NK-92 (cell line): ENCODE measurements at regions not wholly inside any gene's neighbourhood (a gene's known extent, or its start where the extent isn't known, plus 50 kb on each side); places are given as distances from the start of the nearest gene placed in this dataset.
"Not testable (repeated sequence)": the region's sequence is repeated elsewhere in the genome, so short reads cannot be mapped to it uniquely, and the experiment has no call there.

Experiments used
- DNase-seq: peaks from one replicate; lab custom pipeline; 2025; ENCODE audit not compliant: unreplicated experiment; lab: John Stamatoyannopoulos, UW

DNA sequence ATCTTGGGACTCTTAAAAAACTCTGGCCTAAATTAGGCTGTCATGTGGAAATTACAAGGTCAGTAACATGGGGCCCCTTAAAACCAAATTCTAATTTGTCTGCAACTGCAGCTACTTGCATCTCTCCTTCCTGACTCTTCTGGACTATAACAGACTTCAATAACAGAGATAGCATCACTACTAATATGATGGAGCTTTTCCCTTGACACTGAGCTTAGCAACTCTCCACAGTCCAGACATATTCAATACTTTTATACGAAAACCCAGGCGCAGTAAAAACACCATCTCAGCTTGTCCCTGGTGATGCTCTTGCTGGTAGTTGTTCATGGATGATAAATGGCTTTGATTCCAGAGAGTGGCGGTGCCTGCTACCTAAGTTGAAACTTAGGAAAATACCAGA is 850.4 kb downstream of the STIM2 start:
- DNase-seq, result no peak

GRCh38 chr4:27714073-27714472 is 853.4 kb downstream of the STIM2 start:
- no peak for DNase-seq

DNA sequence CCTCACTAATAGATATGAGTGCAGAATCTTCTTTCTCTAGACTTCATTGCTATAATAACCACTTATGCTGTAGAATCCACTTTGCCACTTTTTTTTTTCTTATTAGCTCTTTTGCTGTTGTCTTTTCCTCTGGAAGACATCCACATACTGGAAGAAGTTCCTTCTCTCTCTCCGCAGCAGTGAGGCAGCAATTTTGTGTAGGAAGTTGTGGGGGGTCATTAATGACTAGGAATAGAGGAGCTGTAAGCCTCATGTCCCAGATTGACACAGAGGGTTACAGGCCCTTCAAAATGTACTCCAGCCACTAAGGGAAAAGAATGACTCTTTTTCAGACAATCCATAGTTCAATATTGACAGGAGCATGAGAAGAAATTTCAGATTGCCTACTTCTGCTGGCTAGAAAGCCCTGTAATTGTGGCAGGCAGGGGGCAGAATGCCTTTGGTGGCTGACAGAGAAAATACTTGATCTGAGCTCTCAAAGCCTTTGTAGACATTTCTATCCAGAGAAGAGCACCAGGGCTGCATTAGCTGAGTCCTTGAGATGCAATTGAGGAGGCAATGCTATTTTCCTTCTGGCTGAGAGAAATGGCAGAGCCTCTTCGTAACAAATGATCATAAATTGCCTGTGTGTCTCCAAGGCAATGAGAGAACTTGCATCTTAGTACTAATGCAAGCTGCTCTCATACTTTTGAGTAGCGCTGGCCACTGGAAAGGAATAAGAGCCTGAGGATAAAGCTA is 856.2 kb downstream of the STIM2 start:
- no peak for DNase-seq

DNA sequence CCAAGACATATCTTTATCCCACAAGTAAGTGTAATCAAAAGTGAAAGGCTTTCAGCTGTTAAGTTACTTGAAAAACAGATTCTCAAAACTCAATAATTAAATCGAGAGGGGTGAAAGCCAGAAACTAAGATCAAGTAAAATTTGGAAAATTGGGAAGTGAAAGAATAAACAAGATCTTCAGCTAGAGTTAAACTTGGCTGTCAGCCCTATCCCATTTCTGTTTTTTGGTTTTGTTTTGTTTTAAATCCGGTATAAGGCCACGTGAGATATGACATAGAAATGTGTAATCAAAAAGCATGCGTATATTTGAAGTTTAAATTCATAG is 856.8 kb downstream of the STIM2 start:
- no peak for DNase-seq

DNA sequence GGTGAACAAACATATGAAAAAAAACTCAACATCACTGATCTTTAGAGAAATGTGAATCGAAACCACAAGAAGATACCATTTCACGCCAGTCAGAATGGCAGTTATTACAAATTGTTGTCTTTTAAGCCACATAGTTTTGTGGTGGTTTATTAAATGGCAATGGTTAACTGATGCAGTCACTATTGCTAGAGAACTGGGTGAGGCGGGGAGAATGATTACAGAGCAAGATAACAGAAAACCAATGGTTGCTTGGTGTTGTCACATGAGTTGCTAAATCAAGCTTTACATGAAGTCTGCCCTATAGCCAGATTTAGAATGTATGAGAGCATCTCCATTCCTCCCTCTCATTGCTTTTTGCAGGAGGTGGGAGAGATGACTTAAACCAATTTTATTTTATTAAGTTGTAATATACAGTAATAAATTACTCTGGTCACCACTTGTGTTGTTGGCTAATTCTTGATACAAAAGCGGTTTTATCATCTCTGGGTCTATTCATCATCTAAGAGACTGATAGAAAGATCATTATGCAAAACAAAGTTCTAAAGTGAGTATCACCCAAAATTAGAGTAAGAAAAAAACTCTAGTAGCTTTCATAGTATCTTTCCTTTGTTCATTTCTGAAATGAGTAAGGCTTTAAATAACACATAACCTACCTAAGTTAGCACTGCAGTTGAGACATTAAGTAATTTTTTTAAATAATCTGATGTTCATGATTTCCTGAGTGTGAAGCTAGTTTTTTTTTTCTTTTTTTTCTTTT is 859.5 kb downstream of the STIM2 start:
- no peak for DNase-seq

DNA sequence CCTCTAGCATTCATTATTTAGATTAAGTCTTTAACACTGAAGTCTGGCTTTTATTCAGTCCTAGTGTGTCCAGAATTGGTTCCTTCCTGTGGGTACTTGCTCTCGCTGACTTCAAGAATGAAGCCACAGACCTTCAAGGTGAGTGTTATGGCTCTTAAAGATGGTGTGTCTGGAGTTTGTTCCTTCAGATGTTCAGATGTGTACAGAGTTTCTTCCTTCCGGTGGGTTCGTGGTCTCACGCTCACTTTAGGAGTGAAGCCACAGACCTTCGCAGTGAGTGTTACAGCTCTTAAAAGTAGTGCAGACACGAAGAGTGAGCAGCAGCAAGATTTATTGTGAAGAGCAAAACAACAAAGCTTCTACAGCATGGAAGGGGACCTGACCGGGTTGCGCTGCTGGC is 860.6 kb downstream of the STIM2 start:
- no peak for DNase-seq

DNA sequence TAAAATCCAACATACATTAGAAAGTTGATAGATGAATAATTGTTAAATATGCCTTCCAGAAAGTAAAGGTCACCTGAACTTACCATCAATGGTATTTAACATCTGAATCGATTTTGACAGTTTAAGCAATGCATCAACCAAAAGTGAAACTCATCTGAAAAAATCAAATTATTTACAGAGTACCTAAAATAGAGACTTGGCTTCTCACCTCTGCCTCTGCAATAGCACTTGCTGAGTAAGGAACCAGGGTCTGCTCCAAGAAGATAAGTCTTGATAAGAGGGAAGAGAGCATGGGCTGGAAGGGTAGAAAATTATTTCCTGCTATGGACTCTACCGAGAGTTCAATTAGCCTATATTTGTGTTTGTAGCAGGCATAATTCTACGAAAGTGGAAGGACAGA is 868.3 kb downstream of the STIM2 start:
- DNase-seq, result no peak

DNA sequence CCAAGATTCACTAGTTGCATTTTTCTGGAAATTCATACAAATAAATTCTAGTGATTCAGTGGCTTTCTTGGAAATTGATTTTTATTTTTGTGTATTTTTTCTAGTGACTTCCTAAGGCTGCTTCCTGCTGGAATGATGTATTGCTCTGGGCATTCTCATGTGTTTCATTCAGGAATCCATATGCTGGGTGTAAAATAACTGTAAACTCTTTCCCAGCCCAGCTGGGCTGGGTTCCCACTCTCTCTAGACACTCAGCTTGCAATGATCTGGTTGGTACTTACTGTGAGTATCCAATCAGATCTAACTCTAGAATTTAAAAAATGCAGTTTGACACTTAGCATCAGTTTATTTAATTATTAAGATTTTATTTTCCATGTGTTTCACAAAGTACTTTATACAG is 882.2 kb downstream of the STIM2 start:
- no peak for DNase-seq

DNA sequence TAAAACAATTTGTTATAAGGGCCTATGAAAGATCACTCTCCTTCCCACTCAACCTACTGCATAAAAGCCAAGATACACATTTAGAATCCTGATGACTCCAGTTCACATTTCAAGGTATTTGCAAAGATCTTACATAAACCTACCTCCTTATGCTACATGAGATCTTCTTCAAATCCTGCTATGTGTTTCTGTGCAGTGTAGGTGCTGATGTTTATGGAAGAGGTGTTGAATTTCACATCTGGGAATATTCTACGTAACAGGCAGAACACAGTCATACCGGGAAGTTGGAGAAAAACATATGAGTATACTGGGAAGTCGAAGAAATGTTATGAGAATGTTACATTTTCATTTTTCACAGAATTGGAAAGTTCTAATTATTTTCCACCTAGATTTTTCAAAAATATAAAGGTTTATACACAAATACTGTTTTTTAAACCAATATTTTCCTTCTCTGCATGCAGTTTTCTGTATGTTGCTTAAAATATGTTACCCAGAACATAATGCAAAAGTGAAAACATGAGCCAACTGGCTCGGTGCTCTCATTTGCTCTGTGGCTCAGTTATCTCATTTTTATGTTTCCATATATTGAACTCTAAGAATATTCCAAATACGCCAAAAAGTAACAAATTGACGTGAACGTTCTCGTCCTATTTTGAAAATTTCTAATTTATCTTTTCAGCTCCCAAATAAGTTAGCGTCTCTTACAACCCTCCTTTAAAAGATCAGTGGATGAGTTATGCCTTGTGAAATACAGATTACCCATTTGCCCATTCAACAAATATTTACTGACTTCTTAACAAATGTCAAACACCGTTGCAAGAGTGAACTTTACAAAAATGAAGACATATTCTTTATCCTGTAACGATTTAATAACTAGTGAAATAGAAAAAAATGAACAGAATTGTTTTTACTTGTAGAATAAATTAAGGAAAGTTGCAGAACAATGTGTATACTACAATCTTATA is 899.3 kb downstream of the STIM2 start:
- no peak for DNase-seq

DNA sequence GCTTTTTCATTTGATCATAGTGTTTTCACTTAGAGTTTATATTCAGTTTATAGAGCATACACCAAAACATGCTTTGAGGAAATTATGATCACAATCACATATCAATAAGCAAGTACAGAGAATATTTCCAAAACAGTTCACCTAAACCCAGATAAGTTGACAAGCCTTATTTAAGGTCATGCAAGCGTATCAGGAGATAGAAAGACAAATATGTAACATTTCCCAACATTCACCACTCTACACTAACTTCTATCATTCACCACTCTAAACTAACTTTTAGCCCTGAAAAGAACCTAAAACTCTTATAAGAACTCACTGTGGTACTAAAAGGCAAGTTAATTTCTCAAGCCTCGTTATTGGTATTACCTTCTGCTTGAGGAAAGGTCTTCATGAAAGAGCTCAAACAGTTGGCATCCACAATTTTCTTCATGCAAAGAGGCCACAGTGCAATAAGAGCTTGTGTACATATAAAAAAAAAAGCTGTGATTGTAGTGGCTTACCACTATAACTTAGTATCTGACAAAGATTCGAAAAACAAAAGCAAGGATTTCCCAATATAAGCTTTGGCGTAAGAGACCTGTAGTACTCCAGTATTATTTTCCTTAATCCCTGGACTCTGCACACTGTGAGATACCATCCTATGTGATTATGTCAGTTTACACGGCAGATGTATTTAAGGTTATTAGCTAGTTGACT is 903.3 kb downstream of the STIM2 start:
- DNase-seq, result no peak

DNA sequence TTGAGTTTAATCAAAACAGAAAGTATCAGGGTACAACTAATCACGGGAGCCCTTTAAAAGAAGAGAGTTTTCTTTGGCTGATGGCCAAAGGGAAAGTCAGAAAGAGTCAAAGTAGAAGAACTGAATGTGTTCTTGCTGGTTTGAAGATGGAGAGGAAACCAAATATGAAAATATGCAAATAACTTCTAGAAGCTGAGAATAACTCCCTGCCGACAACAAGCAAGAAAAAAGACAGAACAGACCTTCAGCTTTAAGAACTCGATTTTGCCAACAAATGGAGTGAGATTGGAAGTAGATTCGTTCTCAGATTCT is 903.8 kb downstream of the STIM2 start:
- DNase-seq, result no peak

DNA sequence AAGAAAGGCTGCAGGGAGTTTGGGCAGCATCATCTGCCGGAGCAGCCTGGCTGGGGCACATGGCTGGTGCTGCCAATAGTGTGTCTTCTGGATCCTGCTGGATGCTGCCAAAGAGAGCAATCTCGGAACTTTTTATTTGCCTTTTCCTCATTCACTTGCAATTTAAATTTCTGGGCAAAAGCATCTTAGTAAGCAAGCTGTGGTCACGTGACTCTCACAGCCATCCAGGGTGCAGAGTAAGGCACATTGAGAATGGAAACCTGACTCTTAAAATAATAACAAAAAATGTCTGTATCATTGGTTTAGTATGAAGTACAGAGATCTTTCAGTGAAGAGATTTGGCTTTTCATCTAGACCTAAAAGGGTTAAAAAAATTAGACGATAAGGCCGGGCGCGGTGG is 910.3 kb downstream of the STIM2 start:
- DNase-seq, result no peak

DNA sequence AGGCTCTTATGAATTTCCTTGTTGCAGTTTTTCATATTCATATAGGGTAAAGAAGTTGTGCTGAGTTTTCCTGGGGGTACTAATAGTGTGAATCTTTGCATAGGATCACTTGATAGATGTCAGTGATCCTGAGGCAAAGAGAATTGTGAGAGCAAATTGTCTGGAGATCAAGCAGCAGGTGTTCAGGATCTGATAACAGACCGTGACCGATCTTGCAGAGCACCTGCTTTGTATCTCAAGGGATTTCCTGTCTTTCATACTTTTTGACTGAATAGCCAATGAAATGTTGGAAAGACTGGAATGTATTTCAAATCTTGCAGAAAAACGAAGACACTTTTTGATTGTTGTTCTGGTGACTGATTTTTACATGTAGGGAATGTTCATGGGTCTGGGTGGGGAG is 914.5 kb downstream of the STIM2 start:
- no peak for DNase-seq

DNA sequence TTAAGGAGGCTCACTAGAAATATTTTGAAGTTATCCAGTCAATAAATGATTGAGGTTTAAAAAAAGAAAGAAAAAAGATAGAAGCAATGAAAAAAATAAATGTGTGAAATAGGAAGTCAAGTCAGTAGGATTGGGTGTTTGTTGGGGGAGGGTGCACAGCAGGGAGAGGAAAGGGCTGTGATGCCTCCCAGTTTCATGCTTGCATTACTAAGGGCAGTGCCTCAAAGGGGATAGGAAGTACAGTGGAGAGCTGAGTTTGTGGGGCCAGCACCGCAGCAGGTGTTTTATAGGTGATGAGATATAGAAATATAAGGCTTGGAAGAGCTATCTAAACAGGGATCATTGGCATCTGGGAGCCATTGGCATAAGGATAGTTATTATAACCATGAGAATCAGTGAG is 919.2 kb downstream of the STIM2 start:
- no peak for DNase-seq

DNA sequence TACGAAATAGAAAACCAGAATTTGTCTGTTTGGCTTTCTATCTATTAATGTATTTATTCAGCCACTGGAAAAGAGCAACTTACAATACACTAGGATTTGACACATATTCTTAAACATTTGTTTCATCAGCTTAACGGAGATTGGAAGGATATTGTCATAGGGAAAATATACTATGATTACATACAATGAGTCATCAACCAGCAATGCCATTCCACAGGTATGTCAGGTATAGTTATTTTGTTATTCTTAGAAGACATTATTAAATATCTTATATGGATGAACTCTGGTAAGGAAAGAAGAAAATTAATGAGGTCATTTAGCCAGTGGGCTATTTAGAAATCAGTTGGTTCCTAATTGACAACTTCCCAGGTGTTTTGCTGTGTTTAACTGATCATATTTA is 926.6 kb downstream of the STIM2 start:
- DNase-seq, result no peak

DNA sequence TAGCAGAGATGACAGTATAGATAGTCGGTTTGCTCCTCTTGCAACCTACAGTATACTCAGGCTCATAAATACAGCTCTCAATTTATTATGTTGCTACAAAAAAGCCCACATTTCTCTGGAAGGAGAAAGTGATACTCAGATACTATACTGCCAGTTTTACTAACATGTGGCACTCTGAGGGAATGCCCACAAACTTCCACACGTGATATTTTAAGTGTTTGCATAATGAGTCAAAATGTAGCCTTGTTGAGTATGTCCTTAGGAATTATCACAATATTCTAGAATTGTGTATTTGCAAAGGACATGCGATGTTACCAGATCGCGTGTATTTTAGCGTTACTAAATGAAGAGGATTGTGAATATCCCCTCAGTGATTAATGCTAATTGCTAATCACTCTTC is 929.1 kb downstream of the STIM2 start:
- no peak for DNase-seq

DNA sequence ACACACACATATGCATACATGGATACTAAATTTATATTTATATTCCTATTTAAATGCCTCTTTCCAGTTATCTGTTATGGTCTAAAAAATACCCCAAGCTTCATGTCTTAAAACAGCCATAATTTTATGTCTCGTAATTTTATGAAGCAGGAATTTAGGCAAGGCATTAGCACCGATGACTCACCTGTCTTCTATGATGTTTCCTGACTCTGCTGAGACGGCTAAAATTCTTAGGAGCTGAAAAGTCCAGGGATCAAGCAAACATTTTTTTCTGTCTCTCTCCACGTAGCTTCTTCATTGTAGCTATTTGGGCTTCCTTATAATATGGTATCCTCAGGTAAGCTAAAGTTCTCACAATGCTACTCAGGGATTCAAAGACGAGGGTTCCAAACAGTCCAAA is 930.3 kb downstream of the STIM2 start:
- DNase-seq, result no peak

GRCh38 chr4:27791640-27792039 is 931.0 kb downstream of the STIM2 start:
- DNase-seq, result no peak

DNA sequence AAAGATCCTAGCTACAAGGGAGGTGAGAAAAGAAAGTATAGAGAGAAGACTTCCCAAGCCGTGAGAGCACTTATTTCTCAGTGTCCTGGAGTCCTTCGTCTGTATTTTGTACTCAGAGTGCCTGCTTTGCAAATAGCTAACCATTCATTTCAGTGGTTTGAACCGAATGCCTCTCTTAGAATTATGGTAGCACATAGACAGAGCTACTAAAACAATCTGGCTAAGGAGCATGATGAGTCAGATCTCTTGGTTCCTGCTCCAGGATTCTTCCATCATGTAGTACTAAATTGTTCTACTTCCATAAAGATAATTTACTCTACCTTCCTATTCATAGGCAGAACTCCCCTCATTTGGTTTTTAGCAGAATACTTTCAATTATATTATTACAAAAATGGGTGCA is 946.6 kb downstream of the STIM2 start:
- no peak for DNase-seq

DNA sequence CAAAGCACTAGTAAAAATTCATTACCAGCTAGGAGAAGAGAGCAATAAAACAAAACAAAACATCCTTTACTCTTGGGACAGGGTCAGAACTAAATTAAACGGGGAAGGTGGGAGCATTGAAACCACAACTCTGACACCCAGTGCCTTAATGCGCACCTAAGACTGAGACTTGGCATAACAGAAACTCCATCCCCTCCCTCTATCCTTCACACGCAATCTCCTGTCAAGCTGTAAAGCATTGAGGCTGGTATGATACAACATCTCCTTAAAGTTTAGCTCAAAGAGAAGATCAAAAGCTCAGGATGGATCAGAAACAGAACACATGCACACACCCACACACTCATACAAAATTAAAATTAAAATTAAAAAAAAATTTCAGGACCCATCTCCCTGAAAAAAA is 951.3 kb downstream of the STIM2 start:
- no peak for DNase-seq

- DNase-seq, result not testable (repeated sequence)
Measured at GRCh38 chr4:27813226-27813625, 952.6 kb downstream of the STIM2 start.
